Astrocyte (in vitro differentiated cells and primary cell): ENCODE measurements at regions not wholly inside any gene's neighbourhood (a gene's known extent, or its start where the extent isn't known, plus 50 kb on each side); places are given as distances from the start of the nearest gene placed in this dataset.

Experiments
- DNase-seq: peaks from one replicate; pipeline ENCODE4 v3.0.0-alpha.2; 2010; ENCODE audit warnings: low read depth
- FAIRE-seq: peaks from 2 replicates; lab custom pipeline; 2011; peaks lifted over from hg19 to GRCh38; lab: Jason Lieb, UNC
- H2AFZ ChIP-seq: 2 replicates; pipeline ENCODE4 v1.6.0; 2012; ENCODE audit warnings: low read depth, low read length, inconsistent platforms
- H3K27ac ChIP-seq: 2 replicates; pipeline ENCODE4 v1.5.1; 2011; ENCODE audit warnings: low read depth, low read length, inconsistent platforms
- H3K27me3 ChIP-seq: 2 replicates; pipeline ENCODE4 v1.6.0; 2011; ENCODE audit warnings: low read length, inconsistent platforms; ENCODE audit not compliant: insufficient read depth
- H3K36me3 ChIP-seq: 2 replicates; pipeline ENCODE4 v1.5.1; 2011; ENCODE audit warnings: low read length, inconsistent platforms; ENCODE audit not compliant: insufficient read depth
- H3K4me1 ChIP-seq: 2 replicates; pipeline ENCODE4 v1.5.1; 2011; ENCODE audit warnings: low read length, inconsistent platforms; ENCODE audit not compliant: insufficient read depth
- H3K4me2 ChIP-seq: 2 replicates; pipeline ENCODE4 v1.6.0; 2012; ENCODE audit warnings: low read length, inconsistent platforms
- H3K4me3 ChIP-seq: 2 replicates; pipeline ENCODE4 v1.5.1; 2011; ENCODE audit warnings: low read depth, mild to moderate bottlenecking, low read length, inconsistent platforms; ENCODE audit not compliant: insufficient read depth
- H3K79me2 ChIP-seq: 2 replicates; pipeline ENCODE4 v1.6.0; 2012; ENCODE audit warnings: mild to moderate bottlenecking, low read length, inconsistent platforms; ENCODE audit not compliant: insufficient read depth
- H3K9ac ChIP-seq: 2 replicates; pipeline ENCODE4 v1.6.0; 2012; ENCODE audit warnings: mild to moderate bottlenecking, low read length, inconsistent platforms
- H3K9me3 ChIP-seq: 2 replicates; pipeline ENCODE4 v1.5.1; 2012; ENCODE audit warnings: low read depth, mild to moderate bottlenecking, low read length, inconsistent platforms; ENCODE audit not compliant: insufficient read depth
- H4K20me1 ChIP-seq: 2 replicates; pipeline ENCODE4 v1.6.0; 2012; ENCODE audit warnings: low read length, inconsistent platforms; ENCODE audit not compliant: insufficient read depth
- H3K27ac Mint-ChIP-seq: one replicate; pipeline ENCODE4 v1.8.0; 2021; ENCODE audit warnings: mild to moderate bottlenecking, mixed read lengths; ENCODE audit not compliant: unreplicated experiment
- H3K27me3 Mint-ChIP-seq: one replicate; pipeline ENCODE4 v1.8.0; 2021; ENCODE audit warnings: low read depth, mixed read lengths; ENCODE audit not compliant: unreplicated experiment
- H3K36me3 Mint-ChIP-seq: one replicate; pipeline ENCODE4 v1.8.0; 2021; ENCODE audit warnings: low read depth, mixed read lengths; ENCODE audit not compliant: unreplicated experiment
- H3K4me1 Mint-ChIP-seq: one replicate; pipeline ENCODE4 v1.8.0; 2021; ENCODE audit warnings: low read depth, mixed read lengths; ENCODE audit not compliant: unreplicated experiment
- H3K4me3 Mint-ChIP-seq: one replicate; pipeline ENCODE4 v1.8.0; 2021; ENCODE audit warnings: mild to moderate bottlenecking, moderate library complexity, mixed read lengths; ENCODE audit not compliant: unreplicated experiment
- H3K9me3 Mint-ChIP-seq: one replicate; pipeline ENCODE4 v1.8.0; 2021; ENCODE audit warnings: mild to moderate bottlenecking, mixed read lengths; ENCODE audit not compliant: unreplicated experiment
- EZH2 ChIP-seq: IDR thresholded peaks from 2 replicates; pipeline ENCODE4 v1.6.1; 2012; ENCODE audit warnings: mild to moderate bottlenecking, low read length, inconsistent platforms; ENCODE audit not compliant: insufficient read depth
- TF ChIP-seq, protein P1 (sequence below): IDR thresholded peaks from 2 replicates; pipeline ENCODE4 v1.5.1; 2011; ENCODE audit warnings: low read depth, mild to moderate bottlenecking, inconsistent platforms, low read length, moderate library complexity; ENCODE audit not compliant: insufficient read depth

DNA sequence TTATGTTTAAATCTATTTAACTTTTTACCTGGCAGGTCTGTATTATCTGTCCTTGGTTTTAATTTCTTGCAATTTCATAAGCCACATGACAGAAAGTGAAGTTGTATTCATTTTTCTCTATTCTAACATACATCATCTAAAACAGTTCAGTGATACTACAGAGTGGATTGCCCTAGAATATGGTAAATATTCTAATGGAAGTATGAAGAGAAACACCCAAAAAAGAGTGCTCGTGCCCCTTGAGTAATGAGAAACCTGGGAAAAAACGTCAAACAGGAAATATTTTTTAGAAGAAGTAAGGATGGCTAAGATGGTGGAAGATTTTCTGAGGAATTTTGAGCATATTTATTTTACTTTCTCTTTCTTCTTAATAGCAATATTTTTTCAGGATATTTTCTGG lies 261.1 kb upstream of the CBLB start:
- H3K4me3 Mint-ChIP-seq = no peak overlapping the region
- Histone ChIP-seq H3K36me3 (no peaks in the 10 kb centered on the region), H3K9ac (no peak overlapping the region), H3K4me3 (no peak overlapping the region), H4K20me1 (no peaks in the 10 kb centered on the region), H3K27ac (no peak overlapping the region), H3K9me3 (no peaks in the 10 kb centered on the region), H3K79me2 (no peaks in the 10 kb centered on the region), H3K4me1 (peaks cover 10% of the 10 kb centered on the region), H3K4me2 (peak overlapping the region; percentile 81), H2AFZ (no peak overlapping the region), H3K27me3 (no peaks in the 10 kb centered on the region)
- H3K36me3 Mint-ChIP-seq = no peaks in the 10 kb centered on the region
- H3K4me1 Mint-ChIP-seq = peaks cover 34% of the 10 kb centered on the region
- peak overlapping the region; percentile 98 for H3K27ac Mint-ChIP-seq
- TF ChIP-seq, protein P1, sequence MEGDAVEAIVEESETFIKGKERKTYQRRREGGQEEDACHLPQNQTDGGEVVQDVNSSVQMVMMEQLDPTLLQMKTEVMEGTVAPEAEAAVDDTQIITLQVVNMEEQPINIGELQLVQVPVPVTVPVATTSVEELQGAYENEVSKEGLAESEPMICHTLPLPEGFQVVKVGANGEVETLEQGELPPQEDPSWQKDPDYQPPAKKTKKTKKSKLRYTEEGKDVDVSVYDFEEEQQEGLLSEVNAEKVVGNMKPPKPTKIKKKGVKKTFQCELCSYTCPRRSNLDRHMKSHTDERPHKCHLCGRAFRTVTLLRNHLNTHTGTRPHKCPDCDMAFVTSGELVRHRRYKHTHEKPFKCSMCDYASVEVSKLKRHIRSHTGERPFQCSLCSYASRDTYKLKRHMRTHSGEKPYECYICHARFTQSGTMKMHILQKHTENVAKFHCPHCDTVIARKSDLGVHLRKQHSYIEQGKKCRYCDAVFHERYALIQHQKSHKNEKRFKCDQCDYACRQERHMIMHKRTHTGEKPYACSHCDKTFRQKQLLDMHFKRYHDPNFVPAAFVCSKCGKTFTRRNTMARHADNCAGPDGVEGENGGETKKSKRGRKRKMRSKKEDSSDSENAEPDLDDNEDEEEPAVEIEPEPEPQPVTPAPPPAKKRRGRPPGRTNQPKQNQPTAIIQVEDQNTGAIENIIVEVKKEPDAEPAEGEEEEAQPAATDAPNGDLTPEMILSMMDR = no peak
- TF ChIP-seq EZH2 = no peak
- no peak for DNase-seq
- peaks cover 3% of the 10 kb centered on the region for H3K9me3 Mint-ChIP-seq
- no peaks in the 10 kb centered on the region for H3K27me3 Mint-ChIP-seq
- FAIRE-seq = no peak

DNA sequence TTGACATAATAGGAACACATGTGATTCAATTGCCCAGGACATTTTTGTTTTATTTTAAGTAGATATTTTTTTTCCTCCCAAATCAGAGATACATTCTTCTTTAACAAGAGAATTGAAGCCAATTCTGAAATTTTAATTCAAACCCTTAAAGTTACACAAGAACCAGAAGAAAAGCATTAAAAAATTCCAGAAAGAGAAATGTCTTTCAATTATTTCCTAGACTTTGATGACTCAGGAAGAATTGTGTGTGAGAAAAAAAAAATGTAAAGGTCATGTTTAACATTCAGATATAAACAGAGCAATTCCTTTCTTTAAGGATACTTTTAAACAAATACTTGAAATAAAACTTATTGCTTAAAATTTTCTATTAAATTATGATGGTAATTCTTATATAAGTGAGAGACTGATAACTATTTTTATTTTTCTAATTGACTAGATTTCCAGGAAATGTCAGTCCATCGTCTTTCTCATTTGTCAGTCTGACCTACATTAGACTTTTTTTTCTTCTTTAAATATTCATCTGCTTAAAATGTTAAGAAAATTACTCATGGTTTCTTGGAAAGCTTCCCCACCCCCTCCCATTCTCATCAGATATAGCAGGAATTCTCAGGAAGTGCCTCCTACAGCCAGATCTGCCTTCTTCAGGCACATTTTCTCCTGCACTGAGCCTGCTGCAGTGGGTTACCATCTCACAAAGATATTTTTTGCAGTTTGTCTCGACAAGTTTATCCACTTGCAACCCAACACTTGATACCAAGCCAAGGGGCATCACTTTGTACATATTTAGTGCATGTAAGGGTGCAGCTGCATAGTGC lies 261.8 kb upstream of the CBLB start:
- no peak overlapping the region for H3K4me3 Mint-ChIP-seq
- no peaks in the 10 kb centered on the region for H4K20me1 ChIP-seq
- H3K27ac ChIP-seq = peak overlapping the region; percentile 15
- H3K4me1 ChIP-seq = peaks cover 10% of the 10 kb centered on the region
- no peaks in the 10 kb centered on the region for H3K27me3 Mint-ChIP-seq
- H3K79me2 ChIP-seq = no peaks in the 10 kb centered on the region
- H3K9me3 Mint-ChIP-seq = peaks cover 3% of the 10 kb centered on the region
- no peaks in the 10 kb centered on the region for H3K27me3 ChIP-seq
- H3K9me3 ChIP-seq = no peaks in the 10 kb centered on the region
- H3K36me3 ChIP-seq = no peaks in the 10 kb centered on the region
- H3K4me3 ChIP-seq = no peak overlapping the region
- DNase-seq (peak; percentile 89), FAIRE-seq (peak; percentile 89)
- H3K4me2 ChIP-seq = peak overlapping the region; percentile 81
- H3K27ac Mint-ChIP-seq = peak overlapping the region; percentile 98
- peaks cover 34% of the 10 kb centered on the region for H3K4me1 Mint-ChIP-seq
- TF ChIP-seq EZH2 = no peak
- TF ChIP-seq, protein P1 = no peak
- peak overlapping the region; percentile 52 for H2AFZ ChIP-seq
- peak overlapping the region; percentile 31 for H3K9ac ChIP-seq
- H3K36me3 Mint-ChIP-seq = no peaks in the 10 kb centered on the region
